Panc1 (cell line): ENCODE measurements at regions not wholly inside any gene's neighbourhood (a gene's known extent, or its start where the extent isn't known, plus 50 kb on each side); places are given as distances from the start of the nearest gene placed in this dataset.
"Not testable (repeated sequence)": the region's sequence is repeated elsewhere in the genome, so short reads cannot be mapped to it uniquely, and the experiment has no call there.

ENCODE experiments used
- ATAC-seq: fragments of 200-7000 bp; cut with Tn5 transposase; 2 replicates; pipeline ENCODE4 v1.9.1; 2020; ENCODE audit warnings: mild to moderate bottlenecking, moderate library complexity
- BruUV-seq: library from RNA; stranded (reverse); fragments of 400-500 nt; replicated peaks from 2 replicates; lab custom pipeline; 2021; lab: Mats Ljungman, UMichigan
- CTCF ChIA-PET: fragments of 300-600 bp; sonication (Branson Sonifier 250); formaldehyde crosslinking; loops from one replicate; lab custom pipeline; 2022; ENCODE audit warnings: antibody characterized with exemption; lab: Charles Lee
- POLR2A ChIA-PET: fragments of 300-600 bp; sonication (Branson Sonifier 250); formaldehyde crosslinking; loops from one replicate; lab custom pipeline; 2022; ENCODE audit warnings: antibody characterized with exemption; lab: Charles Lee
- DNase-seq: peaks from one replicate; pipeline ENCODE4 v3.0.0-alpha.2; 2010; ENCODE audit warnings: low read depth, low spot score
- H3K27ac ChIP-seq: 2 replicates; pipeline ENCODE4 v1.5.1; 2011; ENCODE audit warnings: mild to moderate bottlenecking, low read length, inconsistent platforms
- H3K27me3 ChIP-seq: fragments of 200-500 bp; sonication (Bioruptor generic); 2 replicates; pipeline ENCODE4 v1.6.0; 2014; ENCODE audit warnings: low read length, inconsistent platforms; ENCODE audit not compliant: control insufficient read depth, insufficient read depth
- H3K36me3 ChIP-seq: fragments of 200-500 bp; sonication (Bioruptor generic); 2 replicates; pipeline ENCODE4 v1.5.1; 2014; ENCODE audit warnings: inconsistent platforms, mild to moderate bottlenecking, low read length, moderate library complexity; ENCODE audit not compliant: control insufficient read depth, insufficient read depth
- H3K4me1 ChIP-seq: 2 replicates; pipeline ENCODE4 v1.5.1; 2011; ENCODE audit warnings: inconsistent platforms, mild to moderate bottlenecking, low read length, moderate library complexity; ENCODE audit not compliant: control insufficient read depth, insufficient read depth
- H3K4me3 ChIP-seq, 2 experiments: 2 replicates each; pipeline ENCODE4 v1.5.1; 2011 to 2012; ENCODE audit warnings: low read depth in 2 of 2, low read length in 2 of 2, mild to moderate bottlenecking in 2 of 2, inconsistent platforms in 1 of 2, moderate library complexity in 1 of 2
- H3K9me3 ChIP-seq: fragments of 200-500 bp; sonication (Bioruptor generic); 2 replicates; pipeline ENCODE4 v1.5.1; 2014; ENCODE audit warnings: low read depth, mild to moderate bottlenecking, inconsistent platforms, low read length, moderate library complexity; ENCODE audit not compliant: control insufficient read depth, insufficient read depth
- CTCF ChIP-seq: fragments of 450-650 bp; IDR thresholded peaks from 2 replicates; pipeline ENCODE4 v1.5.1; 2017; ENCODE audit warnings: mild to moderate bottlenecking
- POLR2AphosphoS5 ChIP-seq: IDR thresholded peaks from 2 replicates; pipeline ENCODE4 v1.6.1; 2012; ENCODE audit warnings: mild to moderate bottlenecking, low read depth, low read length, moderate library complexity
- REST ChIP-seq, 2 experiments: IDR thresholded peaks; 2 replicates each; pipeline ENCODE4 v1.6.1; 2011 to 2012; ENCODE audit warnings: low read depth in 2 of 2, control low read depth in 1 of 2, low read length in 1 of 2, mild to moderate bottlenecking in 1 of 2, moderate library complexity in 1 of 2; ENCODE audit not compliant: insufficient read depth in 1 of 2
- TCF7L2 ChIP-seq: IDR thresholded peaks from 2 replicates; pipeline ENCODE4 v1.6.1; 2011; ENCODE audit warnings: mild to moderate bottlenecking, low read depth, low read length, inconsistent platforms
- in situ Hi-C: cut with HindIII; loops from 2 replicates; pipeline ENCODE4 v1.10.0; 2016; ENCODE audit warnings: low sequenced_read_pairs, low pct_unique_long_range_greater_than_20kb
- intact Hi-C: fragments of 100-400 bp; cut with micrococcal nuclease; formaldehyde crosslinking; loops from one replicate; pipeline ENCODE4 v1.10.0; 2022; ENCODE audit not compliant: unreplicated experiment

- no peaks in the 10 kb centered on the region for H3K36me3 ChIP-seq
- intact Hi-C loops (no loop called here), in situ Hi-C loops (no loop called here)
- no peak overlapping the region for H3K27ac ChIP-seq
- BruUV-seq = no TSS peak
- no peaks in the 10 kb centered on the region for H3K9me3 ChIP-seq
- ChIA-PET POLR2A (no interaction called here), CTCF (no interaction called here)
- H3K4me3 ChIP-seq = no peak overlapping the region
- no peak for TF ChIP-seq TCF7L2
- no peak for TF ChIP-seq POLR2AphosphoS5
- TF ChIP-seq REST (IDR thresholded peaks at IDR 0.05; ENCODE audit: insufficient read depth in 1 of 2, low read depth in 2 of 2, low read length in 1 of 2) = no peak
- no peak for TF ChIP-seq CTCF
- ATAC-seq (no peak), DNase-seq (no peak)
- no peaks in the 10 kb centered on the region for H3K27me3 ChIP-seq
- no peaks in the 10 kb centered on the region for H3K4me1 ChIP-seq
These were observed 195.9 kb upstream of the HS6ST1 start for GRCh38 chr2:128514555-128514955.

GRCh38 chr2:128516938-128517337 lies 198.3 kb upstream of the HS6ST1 start:
- DNase-seq = no peak
- CTCF ChIA-PET = no interaction called here
- no peak overlapping the region for H3K4me3 ChIP-seq
- no peak overlapping the region for H3K27ac ChIP-seq
- no TSS peak for BruUV-seq
- no peaks in the 10 kb centered on the region for H3K27me3 ChIP-seq
- H3K4me1 ChIP-seq = no peaks in the 10 kb centered on the region
- in situ Hi-C loops = no loop called here
- TF ChIP-seq TCF7L2 (no peak), CTCF (no peak), POLR2AphosphoS5 (no peak)
- no peaks in the 10 kb centered on the region for H3K36me3 ChIP-seq
- intact Hi-C loops = no loop called here
- no peaks in the 10 kb centered on the region for H3K9me3 ChIP-seq
- no peak for ATAC-seq
- POLR2A ChIA-PET = no interaction called here

- BruUV-seq, H3K36me3 ChIP-seq, ATAC-seq, in situ Hi-C loops, H3K27ac ChIP-seq, H3K27me3 ChIP-seq, intact Hi-C loops, H3K4me3 ChIP-seq, POLR2A ChIA-PET, CTCF ChIA-PET, H3K4me1 ChIP-seq, DNase-seq, H3K9me3 ChIP-seq: not testable (repeated sequence)
These were observed 200.4 kb upstream of the HS6ST1 start for GRCh38 chr2:128519028-128519427.
